ENCODE measurements at regions not wholly inside any gene's neighbourhood (a gene's known extent, or its start where the extent isn't known, plus 50 kb on each side); places are given as distances from the start of the nearest gene placed in this dataset.
A peak's percentile ranks its signal among the peaks of the same experiment; 100 is the strongest.

- DNase-seq: peak; percentile 82 to 87
Observed at GRCh38 chr15:95864467-95864886, 466.0 kb upstream of the NR2F2 start.

GRCh38 chr15:95865330-95865739 is 465.2 kb upstream of the NR2F2 start:
- no peak for DNase-seq

DNA sequence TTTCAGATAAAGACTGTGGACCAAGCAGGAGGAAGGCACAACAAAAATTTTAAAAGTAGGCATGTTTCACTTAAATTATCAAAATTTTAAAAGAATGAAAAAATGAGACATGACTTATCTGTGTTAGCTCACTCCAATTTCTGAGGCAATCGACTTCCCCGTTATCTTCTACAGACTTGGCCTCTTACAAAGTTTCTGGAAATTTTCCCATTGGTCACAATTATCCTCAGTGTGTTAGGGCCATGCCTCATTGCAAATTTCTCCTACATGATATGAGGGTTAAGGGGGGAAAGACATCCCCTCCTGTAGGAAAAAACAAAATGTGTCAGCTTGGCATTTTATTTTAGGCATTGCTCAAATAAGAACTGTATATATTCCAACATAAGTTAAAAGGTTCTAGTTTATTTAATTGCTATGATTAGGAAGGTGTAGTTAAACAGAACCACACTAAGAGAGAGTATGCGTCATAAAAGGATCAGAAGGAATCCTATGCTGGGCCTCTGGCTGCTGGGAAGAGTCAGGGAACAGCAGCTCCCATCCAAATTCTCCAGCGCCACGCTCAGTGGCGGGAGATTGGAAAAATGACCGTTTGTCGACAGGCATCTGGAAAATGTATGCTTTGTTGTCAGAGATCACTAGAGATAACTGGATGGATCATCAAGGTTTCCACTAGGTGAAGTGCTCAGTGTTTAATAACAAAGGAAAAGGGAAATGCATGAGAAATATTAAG is 463.6 kb upstream of the NR2F2 start:
- DNase-seq: no peak

GRCh38 chr15:95868450-95868849 is 462.1 kb upstream of the NR2F2 start:
- DNase-seq: no peak

- no peak for DNase-seq
Observed at GRCh38 chr15:95868970-95869369, 461.5 kb upstream of the NR2F2 start.

DNA sequence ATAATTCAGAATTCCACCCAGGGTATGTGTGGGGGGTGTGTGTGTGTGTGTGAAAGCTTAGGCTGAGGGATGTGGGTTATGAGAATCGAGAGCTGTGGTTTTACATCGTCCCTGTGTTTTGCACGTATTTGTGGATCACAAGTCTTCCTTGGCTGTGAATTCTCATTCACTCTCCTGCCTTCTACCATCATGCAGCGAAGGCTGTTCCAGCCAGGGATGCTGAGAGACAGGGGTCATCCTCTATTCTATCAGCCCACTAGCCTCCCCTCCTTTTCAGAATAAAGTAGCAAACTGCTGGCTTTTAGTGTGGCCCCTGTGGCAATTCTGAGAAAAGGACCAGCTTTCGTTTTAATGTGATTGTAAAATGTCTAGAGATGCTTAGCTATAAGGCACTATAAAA is 460.6 kb upstream of the NR2F2 start:
- no peak for DNase-seq

- DNase-seq: no peak
Observed at GRCh38 chr15:95872366-95872771, 458.1 kb upstream of the NR2F2 start.

- no peak for DNase-seq
Observed at GRCh38 chr15:95874637-95875036, 455.9 kb upstream of the NR2F2 start.

GRCh38 chr15:95875121-95875643 is 455.3 kb upstream of the NR2F2 start:
- no peak for DNase-seq

GRCh38 chr15:95880031-95880570 is 450.4 kb upstream of the NR2F2 start:
- no peak for DNase-seq

DNA sequence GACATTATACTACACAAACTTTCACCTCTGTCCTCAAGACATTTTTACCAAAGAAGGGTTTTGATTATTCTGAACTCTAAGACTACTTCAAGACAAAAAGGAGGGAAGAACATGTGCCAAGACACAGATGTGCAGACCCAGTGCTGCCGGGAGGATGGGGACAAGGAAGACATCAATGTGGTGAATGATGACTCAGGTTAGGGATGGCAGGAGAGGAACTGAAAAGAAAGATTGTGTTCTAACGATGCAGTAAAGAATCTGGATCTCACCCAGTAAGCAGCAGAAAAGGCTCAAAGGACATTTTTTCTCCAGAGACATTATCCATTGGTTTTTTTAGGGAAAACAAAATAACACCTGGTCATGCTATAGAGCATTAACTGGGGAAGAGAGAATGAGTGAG is 449.9 kb upstream of the NR2F2 start:
- no peak for DNase-seq

- DNase-seq: no peak
Observed at GRCh38 chr15:95883064-95883463, 447.4 kb upstream of the NR2F2 start.

DNA sequence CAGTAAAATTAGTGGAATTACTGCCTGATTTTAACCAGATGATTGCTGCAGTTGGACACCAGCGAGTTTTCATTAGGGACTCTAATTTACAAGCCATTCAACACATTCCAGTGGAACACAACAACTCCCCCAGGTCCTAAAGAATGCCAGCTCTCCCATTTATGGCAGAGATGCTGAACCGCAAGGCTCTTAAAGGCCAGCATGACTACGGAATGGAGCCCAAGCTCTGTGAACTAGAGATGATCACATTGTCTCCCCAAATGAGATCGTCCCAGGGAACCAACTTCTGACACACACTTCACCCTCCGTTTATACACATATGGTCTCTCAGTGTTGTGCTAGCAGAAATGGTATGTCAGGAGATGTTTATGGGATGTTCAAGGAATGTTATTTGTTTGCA is 446.2 kb upstream of the NR2F2 start:
- no peak for DNase-seq

DNA sequence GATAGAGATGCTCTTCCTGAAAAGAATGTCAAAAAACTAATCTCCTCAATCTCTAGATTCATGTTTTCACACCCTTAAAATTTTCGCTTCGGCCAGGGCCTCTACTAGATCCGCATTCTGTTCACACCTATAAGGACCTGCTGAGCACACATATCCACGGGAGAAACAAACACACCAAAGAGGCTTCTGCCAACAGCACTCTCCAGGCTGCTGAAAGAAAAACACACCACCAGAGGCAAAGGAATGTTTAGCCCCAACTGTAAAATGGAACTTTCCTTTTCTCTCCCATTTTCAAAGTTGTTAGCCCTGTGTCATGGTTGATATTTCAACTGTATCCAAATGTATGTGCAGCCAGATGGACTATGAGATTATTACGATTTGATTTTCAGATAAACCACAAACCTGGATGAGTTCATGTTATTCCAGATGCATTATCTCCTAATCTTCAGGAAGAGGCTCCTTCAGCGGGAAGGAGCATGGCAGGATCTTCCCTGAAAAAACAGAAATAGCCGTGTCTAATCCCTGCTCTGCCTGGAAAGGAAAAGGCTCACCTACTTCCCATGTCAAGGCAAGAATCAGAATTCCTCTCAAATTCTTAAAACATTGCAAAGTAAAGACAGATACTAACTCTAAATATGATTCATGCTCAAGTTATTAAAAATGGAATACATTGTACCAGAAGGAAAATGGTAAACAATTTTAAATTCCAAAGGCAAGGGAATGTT is 442.7 kb upstream of the NR2F2 start:
- DNase-seq: no peak

DNA sequence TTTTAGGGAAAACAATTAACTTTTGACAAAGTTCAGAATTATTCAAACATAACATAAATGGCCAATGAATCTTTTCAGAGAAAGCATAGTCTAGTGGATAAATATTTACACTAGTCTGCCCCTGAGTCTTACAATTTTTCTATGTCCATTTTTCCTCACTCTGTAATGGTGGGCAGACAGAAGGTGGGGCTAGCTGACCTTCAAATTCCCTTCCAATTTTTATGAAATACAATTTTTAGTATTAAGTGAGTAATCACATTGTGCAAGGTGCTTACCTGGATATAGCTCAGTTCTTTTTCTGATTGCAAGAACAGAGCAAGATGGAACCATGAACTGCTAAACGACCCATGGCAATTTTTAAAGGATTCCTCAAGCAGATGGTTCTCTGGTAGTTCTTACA is 441.7 kb upstream of the NR2F2 start:
- no peak for DNase-seq

GRCh38 chr15:95894407-95894956 is 436.0 kb upstream of the NR2F2 start:
- peak in 1 of 2 experiments; percentile 1 for DNase-seq

DNA sequence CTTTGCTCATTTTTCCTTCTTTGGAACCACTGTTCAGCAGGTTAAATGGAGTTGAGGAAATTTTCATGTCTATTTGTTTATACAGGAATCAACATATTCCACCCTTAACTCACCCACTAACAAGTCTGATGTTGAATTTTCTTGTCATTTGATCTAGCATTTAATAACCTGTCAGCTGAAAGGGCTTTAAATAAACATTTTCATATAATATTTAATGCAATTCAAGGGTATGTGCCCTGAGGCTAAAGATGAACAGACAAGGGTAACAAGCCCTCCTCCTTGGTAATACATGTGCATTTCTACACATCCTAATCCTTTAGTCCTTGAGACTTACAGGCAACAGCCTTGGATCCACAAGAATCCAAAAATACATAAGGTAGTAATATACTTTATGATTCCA is 435.0 kb upstream of the NR2F2 start:
- DNase-seq: peak in 1 of 2 experiments; percentile 20

DNA sequence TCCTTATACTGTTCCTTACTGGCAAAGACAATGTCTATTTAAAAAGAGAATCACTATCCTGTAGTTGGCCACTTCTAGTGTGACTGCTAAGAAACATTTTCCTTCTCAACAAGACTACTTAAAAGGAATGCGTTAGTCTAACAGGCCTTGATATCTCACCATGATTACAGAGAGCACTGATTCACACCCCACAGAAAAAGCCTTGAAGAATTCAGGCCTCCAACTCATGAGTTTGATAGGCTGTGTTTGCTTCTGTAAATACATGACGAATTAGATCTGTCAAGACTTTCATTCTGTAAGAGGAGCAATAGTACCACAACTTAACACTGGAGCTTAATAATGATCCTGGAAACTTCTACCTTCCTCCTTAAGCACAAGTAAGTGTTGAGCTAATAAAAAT is 432.8 kb upstream of the NR2F2 start:
- DNase-seq: no peak

- DNase-seq: peak; percentile 53 to 64
Observed at GRCh38 chr15:95898761-95899160, 431.7 kb upstream of the NR2F2 start.

- no peak for DNase-seq
Observed at GRCh38 chr15:95901271-95901670, 429.2 kb upstream of the NR2F2 start.

GRCh38 chr15:95902606-95903005 is 427.9 kb upstream of the NR2F2 start:
- no peak for DNase-seq

- DNase-seq: no peak
Observed at GRCh38 chr15:95903352-95903751, 427.1 kb upstream of the NR2F2 start.

- peak in 1 of 2 experiments; percentile 5 for DNase-seq
Observed at GRCh38 chr15:95910643-95911212, 419.8 kb upstream of the NR2F2 start.
